DND-41 (cell line): ENCODE measurements at regions not wholly inside any gene's neighbourhood (a gene's known extent, or its start where the extent isn't known, plus 50 kb on each side); places are given as distances from the start of the nearest gene placed in this dataset.

ENCODE experiments used
- CTCF ChIP-seq: IDR thresholded peaks from 2 replicates; pipeline ENCODE4 v1.5.1; 2012; ENCODE audit warnings: borderline replicate concordance, low read length, moderate library complexity, mild to moderate bottlenecking; ENCODE audit not compliant: poor library complexity, severe bottlenecking; ENCODE audit errors: extremely low read depth
- EZH2 ChIP-seq: IDR thresholded peaks from 3 replicates; pipeline ENCODE4 v1.6.1; 2012; ENCODE audit warnings: borderline replicate concordance, low read depth, mild to moderate bottlenecking, moderate library complexity, low read length, inconsistent platforms; ENCODE audit not compliant: severe bottlenecking

- TF ChIP-seq CTCF (no peak), EZH2 (no peak)
Measured at GRCh38 chr22:48538291-48538820, 1289.3 kb downstream of the BRD1 start.
